ENCODE measurements at regions not wholly inside any gene's neighbourhood (a gene's known extent, or its start where the extent isn't known, plus 50 kb on each side); places are given as distances from the start of the nearest gene placed in this dataset.

GRCh38 chr4:177077095-177077971 is 232.3 kb upstream of the NEIL3 start:
- no peaks in the 10 kb centered on the region for H3K9me3 ChIP-seq (ENCODE audit: low read depth)
- no peak for TF ChIP-seq CTCF (IDR thresholded peaks at IDR 0.05; ENCODE audit: low read depth, low read length)
- H3K4me1 ChIP-seq (ENCODE audit: low read depth): no peaks in the 10 kb centered on the region
- no peaks in the 10 kb centered on the region for H3K27me3 ChIP-seq
- no peak overlapping the region for H3K27ac ChIP-seq
- no peaks in the 10 kb centered on the region for H3K36me3 ChIP-seq
- no peak overlapping the region for H3K4me3 ChIP-seq
- no peak for DNase-seq (ENCODE audit: low read depth in 1 of 2, low spot score in 1 of 2)

GRCh38 chr4:177079327-177079726 is 230.3 kb upstream of the NEIL3 start:
- no peak for DNase-seq (ENCODE audit: low read depth in 1 of 2, low spot score in 1 of 2)
- no peaks in the 10 kb centered on the region for H3K9me3 ChIP-seq (ENCODE audit: low read depth)
- no peaks in the 10 kb centered on the region for H3K27me3 ChIP-seq
- no peak for TF ChIP-seq CTCF (IDR thresholded peaks at IDR 0.05; ENCODE audit: low read depth, low read length)
- no peaks in the 10 kb centered on the region for H3K36me3 ChIP-seq
- H3K27ac ChIP-seq: no peak overlapping the region
- no peak overlapping the region for H3K4me3 ChIP-seq
- H3K4me1 ChIP-seq (ENCODE audit: low read depth): no peaks in the 10 kb centered on the region

GRCh38 chr4:177080388-177080787 is 229.3 kb upstream of the NEIL3 start:
- no peak for TF ChIP-seq CTCF (IDR thresholded peaks at IDR 0.05; ENCODE audit: low read depth, low read length)
- H3K9me3 ChIP-seq (ENCODE audit: low read depth): no peaks in the 10 kb centered on the region
- no peaks in the 10 kb centered on the region for H3K27me3 ChIP-seq
- no peak for DNase-seq (ENCODE audit: low read depth in 1 of 2, low spot score in 1 of 2)
- no peak overlapping the region for H3K4me3 ChIP-seq
- no peak overlapping the region for H3K27ac ChIP-seq
- no peaks in the 10 kb centered on the region for H3K4me1 ChIP-seq (ENCODE audit: low read depth)
- H3K36me3 ChIP-seq: no peaks in the 10 kb centered on the region

- Histone ChIP-seq H3K9me3 (ENCODE audit: low read depth) (no peaks in the 10 kb centered on the region), H3K27me3 (no peaks in the 10 kb centered on the region), H3K36me3 (no peaks in the 10 kb centered on the region), H3K4me3 (no peak overlapping the region), H3K4me1 (ENCODE audit: low read depth) (no peaks in the 10 kb centered on the region), H3K27ac (no peak overlapping the region)
- DNase-seq (ENCODE audit: low read depth in 1 of 2, low spot score in 1 of 2): peak in 1 of 2 donors; percentile 11
- no peak for TF ChIP-seq CTCF (IDR thresholded peaks at IDR 0.05; ENCODE audit: low read depth, low read length)
Observed at GRCh38 chr4:177087060-177087459, 222.6 kb upstream of the NEIL3 start.

- Histone ChIP-seq H3K4me3 (no peak overlapping the region), H3K27ac (no peak overlapping the region), H3K4me1 (ENCODE audit: low read depth) (no peaks in the 10 kb centered on the region), H3K9me3 (ENCODE audit: low read depth) (no peaks in the 10 kb centered on the region), H3K27me3 (no peaks in the 10 kb centered on the region), H3K36me3 (no peaks in the 10 kb centered on the region)
- DNase-seq (ENCODE audit: low read depth in 1 of 2, low spot score in 1 of 2): no peak
- no peak for TF ChIP-seq CTCF (IDR thresholded peaks at IDR 0.05; ENCODE audit: low read depth, low read length)
Observed at GRCh38 chr4:177087499-177087898, 222.2 kb upstream of the NEIL3 start.
